ENCODE measurements at regions not wholly inside any gene's neighbourhood (a gene's known extent, or its start where the extent isn't known, plus 50 kb on each side); places are given as distances from the start of the nearest gene placed in this dataset.

DNA sequence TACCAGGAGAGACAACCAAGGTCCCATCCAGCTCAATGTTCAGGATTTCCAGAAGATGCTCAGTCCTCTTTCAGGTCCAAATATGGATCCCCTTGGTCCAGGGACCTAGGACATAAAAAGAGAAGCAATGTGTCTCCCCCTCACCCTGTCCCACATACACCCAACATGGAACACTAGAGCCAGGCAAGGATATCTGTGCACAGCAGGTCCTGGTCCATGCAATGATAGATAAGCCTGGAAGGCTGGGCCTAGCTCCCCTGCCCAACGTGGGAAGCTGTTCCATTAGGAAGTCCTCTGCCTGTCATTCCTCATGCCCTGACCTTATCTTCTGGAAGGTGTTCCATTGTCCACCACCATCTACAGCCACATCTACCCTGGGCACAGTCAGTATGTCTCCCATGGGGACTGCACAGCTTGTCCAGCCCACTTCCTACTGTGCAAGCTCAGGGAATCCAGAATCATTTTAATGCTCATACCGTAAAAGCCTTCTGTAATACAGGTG is 1434.8 kb downstream of the TBC1D22A start:
- TF ChIP-seq, protein P1, sequence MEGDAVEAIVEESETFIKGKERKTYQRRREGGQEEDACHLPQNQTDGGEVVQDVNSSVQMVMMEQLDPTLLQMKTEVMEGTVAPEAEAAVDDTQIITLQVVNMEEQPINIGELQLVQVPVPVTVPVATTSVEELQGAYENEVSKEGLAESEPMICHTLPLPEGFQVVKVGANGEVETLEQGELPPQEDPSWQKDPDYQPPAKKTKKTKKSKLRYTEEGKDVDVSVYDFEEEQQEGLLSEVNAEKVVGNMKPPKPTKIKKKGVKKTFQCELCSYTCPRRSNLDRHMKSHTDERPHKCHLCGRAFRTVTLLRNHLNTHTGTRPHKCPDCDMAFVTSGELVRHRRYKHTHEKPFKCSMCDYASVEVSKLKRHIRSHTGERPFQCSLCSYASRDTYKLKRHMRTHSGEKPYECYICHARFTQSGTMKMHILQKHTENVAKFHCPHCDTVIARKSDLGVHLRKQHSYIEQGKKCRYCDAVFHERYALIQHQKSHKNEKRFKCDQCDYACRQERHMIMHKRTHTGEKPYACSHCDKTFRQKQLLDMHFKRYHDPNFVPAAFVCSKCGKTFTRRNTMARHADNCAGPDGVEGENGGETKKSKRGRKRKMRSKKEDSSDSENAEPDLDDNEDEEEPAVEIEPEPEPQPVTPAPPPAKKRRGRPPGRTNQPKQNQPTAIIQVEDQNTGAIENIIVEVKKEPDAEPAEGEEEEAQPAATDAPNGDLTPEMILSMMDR (IDR thresholded peaks at IDR 0.05; ENCODE audit: insufficient read depth, missing control alignments): no peak
- DNase-seq (ENCODE audit: insufficient read length, low spot score) (no peak), FAIRE-seq (no peak)

DNA sequence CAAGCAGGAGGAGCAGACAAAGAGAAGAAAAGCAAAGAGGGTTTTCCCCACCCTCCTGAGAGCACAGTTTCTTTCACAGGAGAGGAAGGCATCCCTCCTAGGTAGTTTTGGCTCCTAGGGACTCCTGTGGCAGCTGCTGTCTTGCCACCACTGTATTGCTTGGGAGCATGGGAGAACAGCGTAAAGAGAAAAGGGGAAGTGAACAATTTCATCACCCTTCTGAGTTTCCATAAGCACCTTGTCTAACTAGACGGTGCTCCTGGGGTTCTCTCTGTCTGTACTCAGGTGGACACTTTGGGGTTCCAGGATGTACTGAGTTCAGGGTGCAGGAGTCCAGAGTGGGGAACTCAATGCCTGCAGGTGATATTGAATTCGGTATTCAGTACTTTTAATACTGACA is 1430.5 kb downstream of the TBC1D22A start:
- FAIRE-seq: no peak
- DNase-seq (ENCODE audit: insufficient read length, low spot score): no peak
- TF ChIP-seq, protein P1 (IDR thresholded peaks at IDR 0.05; ENCODE audit: insufficient read depth, missing control alignments): no peak

DNA sequence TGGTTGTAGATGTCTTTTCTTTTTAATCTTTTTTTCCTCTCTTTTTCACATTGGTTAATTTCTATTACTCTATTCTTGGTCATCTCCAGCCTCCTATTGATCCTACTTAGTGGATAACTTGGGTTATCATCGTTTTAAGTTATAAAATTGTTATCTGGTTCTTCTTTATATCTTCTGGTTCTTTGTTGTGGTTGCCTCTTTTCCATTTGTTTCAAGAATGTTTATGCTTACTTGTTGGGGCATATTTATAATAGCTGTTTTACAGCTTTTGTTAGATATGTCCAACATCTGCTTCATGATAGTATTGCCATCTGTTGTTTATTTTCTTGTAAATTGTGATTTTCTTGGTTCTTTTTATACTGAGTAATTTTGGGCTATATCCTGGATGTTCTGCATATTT is 1429.6 kb downstream of the TBC1D22A start:
- TF ChIP-seq, protein P1 (IDR thresholded peaks at IDR 0.05; ENCODE audit: insufficient read depth, missing control alignments): no peak
- no peak for DNase-seq (ENCODE audit: insufficient read length, low spot score)
- no peak for FAIRE-seq

DNA sequence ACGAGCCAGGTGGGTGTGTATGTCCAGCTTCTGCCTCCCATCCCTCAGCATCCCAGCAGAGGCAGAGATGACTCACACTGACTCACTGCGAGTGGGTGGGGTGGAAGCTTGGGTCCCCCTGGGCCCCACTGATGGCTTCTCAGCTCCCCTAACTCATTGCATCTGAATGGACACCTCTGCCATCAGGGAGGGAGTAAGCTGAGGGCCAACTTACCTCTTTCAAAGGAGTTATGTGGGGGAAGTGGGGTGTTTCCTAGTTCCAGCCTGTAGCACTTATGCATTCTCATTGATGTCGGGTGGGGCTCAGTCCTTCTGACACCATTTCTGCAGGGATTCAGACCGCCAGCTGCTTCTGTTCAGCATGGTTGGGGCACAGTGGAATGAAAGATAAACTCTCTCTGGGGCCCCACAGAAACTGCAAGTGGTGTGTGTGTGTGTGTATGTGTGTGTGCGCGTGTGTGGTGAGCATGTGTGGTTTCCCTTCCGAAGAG is 1425.8 kb downstream of the TBC1D22A start:
- TF ChIP-seq, protein P1 (IDR thresholded peaks at IDR 0.05; ENCODE audit: insufficient read depth, missing control alignments): no peak
- FAIRE-seq (no peak), DNase-seq (ENCODE audit: insufficient read length, low spot score) (no peak)

DNA sequence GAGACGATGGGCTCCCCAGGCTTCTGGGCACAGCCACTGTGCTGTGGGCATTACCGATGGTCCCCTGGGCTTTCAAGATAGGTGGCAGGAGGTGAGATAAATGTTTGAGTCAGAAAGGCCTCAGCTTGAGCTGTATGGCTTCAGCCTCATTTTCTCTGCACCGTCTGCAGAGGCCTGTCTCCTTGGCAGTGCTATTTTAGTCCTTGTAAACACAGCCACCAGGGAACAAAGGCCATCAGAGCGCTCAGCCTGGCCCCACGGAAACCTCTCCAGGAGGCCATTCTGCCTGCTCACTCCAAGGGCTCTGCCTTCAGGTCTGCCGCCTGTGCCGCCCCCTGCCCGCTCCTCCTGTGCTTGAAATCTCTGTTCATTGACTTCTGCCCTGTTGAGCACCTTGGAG is 1424.9 kb downstream of the TBC1D22A start:
- DNase-seq (ENCODE audit: insufficient read length, low spot score) (no peak), FAIRE-seq (no peak)
- TF ChIP-seq, protein P1 (IDR thresholded peaks at IDR 0.05; ENCODE audit: insufficient read depth, missing control alignments): no peak

DNA sequence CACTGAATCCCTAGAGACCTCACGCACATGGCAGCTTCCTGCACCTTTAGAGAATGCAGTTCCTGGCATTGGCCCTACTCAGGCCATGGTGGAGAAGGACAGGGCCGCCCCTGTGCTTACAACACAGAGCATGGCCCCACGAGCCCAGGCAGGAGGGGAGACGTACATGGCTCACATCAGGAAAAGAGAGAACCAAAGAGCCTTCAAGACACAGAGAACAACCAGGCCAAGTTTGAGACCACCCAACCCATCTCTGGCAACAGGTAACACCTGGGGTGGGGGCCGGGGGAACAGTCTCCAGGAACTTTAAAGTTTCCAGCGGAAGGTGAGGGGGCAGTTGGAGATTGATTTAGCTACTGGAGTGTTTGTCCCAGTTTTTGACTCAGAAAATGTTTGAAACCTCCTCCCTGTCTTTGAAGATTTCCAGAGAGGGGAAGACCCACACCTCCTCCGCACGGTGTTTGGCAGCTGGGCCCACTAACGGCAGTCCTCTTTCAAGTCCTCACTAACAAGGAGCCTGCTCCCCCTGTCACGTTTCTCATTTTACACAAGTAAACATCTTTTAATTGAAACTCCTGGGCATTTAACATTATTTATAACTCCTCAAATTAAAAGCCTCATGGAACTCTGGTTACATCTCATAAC is 1423.8 kb downstream of the TBC1D22A start:
- TF ChIP-seq, protein P1 (IDR thresholded peaks at IDR 0.05; ENCODE audit: insufficient read depth, missing control alignments): no peak
- DNase-seq (ENCODE audit: insufficient read length, low spot score) (no peak), FAIRE-seq (no peak)

Data from D721Med (cell line).